Stimulated activated CD4-positive, alpha-beta T cell treated with anti-CD3 and anti-CD28 coated beads, Interleukin-15, amount 100 ng/mL, for 48 hours (primary cell): ENCODE measurements at regions not wholly inside any gene's neighbourhood (a gene's known extent, or its start where the extent isn't known, plus 50 kb on each side); places are given as distances from the start of the nearest gene placed in this dataset.
"Not testable (repeated sequence)": the region's sequence is repeated elsewhere in the genome, so short reads cannot be mapped to it uniquely, and the experiment has no call there.

Source experiments
- DNase-seq, 2 donors: peaks; one replicate each; pipeline ENCODE4 v3.0.0-alpha.2; 2020; ENCODE audit warnings: low read depth in 2 of 2

- DNase-seq: no peak
These were observed 1280.5 kb upstream of the ZEB2 start for GRCh38 chr2:145800151-145801091.

GRCh38 chr2:145799595-145800108 is 1279.7 kb upstream of the ZEB2 start:
- DNase-seq: no peak

GRCh38 chr2:145798419-145798818 is 1278.5 kb upstream of the ZEB2 start:
- no peak for DNase-seq

- no peak for DNase-seq
These were observed 1277.8 kb upstream of the ZEB2 start for GRCh38 chr2:145797692-145798091.

GRCh38 chr2:145792745-145793144 is 1272.8 kb upstream of the ZEB2 start:
- no peak for DNase-seq

GRCh38 chr2:145789636-145790035 is 1269.7 kb upstream of the ZEB2 start:
- DNase-seq: no peak

GRCh38 chr2:145787597-145788361 is 1267.9 kb upstream of the ZEB2 start:
- DNase-seq: not testable (repeated sequence)

- DNase-seq: not testable (repeated sequence)
These were observed 1262.7 kb upstream of the ZEB2 start for GRCh38 chr2:145782607-145783006.

- no peak for DNase-seq
These were observed 1258.0 kb upstream of the ZEB2 start for GRCh38 chr2:145777914-145778313.

- DNase-seq: no peak
These were observed 1257.4 kb upstream of the ZEB2 start for GRCh38 chr2:145777297-145777696.

GRCh38 chr2:145775591-145775990 is 1255.7 kb upstream of the ZEB2 start:
- no peak for DNase-seq

GRCh38 chr2:145771525-145771924 is 1251.6 kb upstream of the ZEB2 start:
- no peak for DNase-seq

- DNase-seq: no peak
These were observed 1249.2 kb upstream of the ZEB2 start for GRCh38 chr2:145769011-145769716.

- DNase-seq: no peak
These were observed 1246.0 kb upstream of the ZEB2 start for GRCh38 chr2:145765874-145766273.

- no peak for DNase-seq
These were observed 1244.7 kb upstream of the ZEB2 start for GRCh38 chr2:145764631-145765030.

- no peak for DNase-seq
These were observed 1241.1 kb upstream of the ZEB2 start for GRCh38 chr2:145760781-145761649.

GRCh38 chr2:145759228-145759915 is 1239.5 kb upstream of the ZEB2 start:
- no peak for DNase-seq

- DNase-seq: no peak
These were observed 1237.8 kb upstream of the ZEB2 start for GRCh38 chr2:145757503-145758246.

GRCh38 chr2:145755019-145755837 is 1235.3 kb upstream of the ZEB2 start:
- no peak for DNase-seq
